ENCODE measurements at regions not wholly inside any gene's neighbourhood (a gene's known extent, or its start where the extent isn't known, plus 50 kb on each side); places are given as distances from the start of the nearest gene placed in this dataset.

- TF ChIP-seq CTCF (IDR thresholded peaks at IDR 0.05 in 8 of 11, conservative IDR thresholded peaks at IDR 0.05 in 3 of 11) (no peak), POLR2A (IDR thresholded peaks at IDR 0.05) (peak in 1 of 3 donors; percentile 46), POLR2AphosphoS5 (IDR thresholded peaks at IDR 0.05) (peak in 1 of 3 donors; percentile 92)
Measured at GRCh38 chr12:89880690-89881350, 172.2 kb upstream of the ATP2B1 start.

Measured in spleen (tissue), 7 donors.